GM12878 (cell line): ENCODE measurements at regions not wholly inside any gene's neighbourhood (a gene's known extent, or its start where the extent isn't known, plus 50 kb on each side); places are given as distances from the start of the nearest gene placed in this dataset.

Source experiments
- ATAC-seq: fragments of 200-7000 bp; cut with Tn5 transposase; 3 replicates; pipeline ENCODE4 v1.9.1; 2020; ENCODE audit warnings: mild to moderate bottlenecking, moderate library complexity
- BruUV-seq: library from RNA; stranded (reverse); fragments of 400-500 nt; replicated peaks from 2 replicates; lab custom pipeline; 2021; lab: Mats Ljungman, UMichigan
- CTCF ChIA-PET: fragments of 300-600 bp; sonication (Branson Sonifier 250); formaldehyde crosslinking; extraction: SDS; loops from one replicate; lab custom pipeline; 2021; ENCODE audit warnings: inconsistent platforms; lab: Yijun Ruan, JAX
- POLR2A ChIA-PET: fragments of 350-600 bp; formaldehyde crosslinking; extraction: SDS; loops from one replicate; lab custom pipeline; 2021; ENCODE audit warnings: inconsistent platforms; lab: Charles Lee
- RAD21 ChIA-PET: fragments of 300-600 bp; sonication (Branson Sonifier 250); formaldehyde crosslinking; loops from one replicate; lab custom pipeline; 2023; ENCODE audit warnings: antibody characterized with exemption; ENCODE audit not compliant: unreplicated experiment; lab: Charles Lee
- SMC1A ChIA-PET: fragments of 300-600 bp; sonication (Branson Sonifier 250); formaldehyde crosslinking; loops from one replicate; lab custom pipeline; 2023; ENCODE audit not compliant: unreplicated experiment, uncharacterized antibody; lab: Charles Lee
- DNase-seq: peaks from one replicate; pipeline ENCODE4 v3.0.0-alpha.2; 2011; ENCODE audit warnings: low read depth, low spot score
- FAIRE-seq: peaks from 3 replicates; lab custom pipeline; 2011; peaks lifted over from hg19 to GRCh38; lab: Jason Lieb, UNC
- H2AFZ ChIP-seq: 2 replicates; pipeline ENCODE4 v1.6.0; 2011; ENCODE audit warnings: low read depth, low read length, control low read depth; ENCODE audit not compliant: control insufficient read depth
- H3K27ac ChIP-seq: 2 replicates; pipeline ENCODE4 v1.5.1; 2011; ENCODE audit warnings: control low read depth; ENCODE audit not compliant: control insufficient read depth, insufficient read depth
- H3K27me3 ChIP-seq, 2 experiments: replicated peaks in 1 of 2; 2 replicates each; pipeline versions ENCODE4 v1.6.0 to v1.6.1; 2011; ENCODE audit warnings: low read length in 1 of 2; ENCODE audit not compliant: control insufficient read depth in 2 of 2, insufficient read depth in 2 of 2
- H3K36me3 ChIP-seq, 2 experiments: 2 replicates each; pipeline ENCODE4 v1.5.1; 2011; ENCODE audit warnings: low read length in 1 of 2; ENCODE audit not compliant: control insufficient read depth in 2 of 2, insufficient read depth in 2 of 2
- H3K4me1 ChIP-seq: 2 replicates; pipeline ENCODE4 v1.6.1; 2011; ENCODE audit warnings: mild to moderate bottlenecking, low read length, moderate library complexity, mixed read lengths; ENCODE audit not compliant: control insufficient read depth, insufficient read depth
- H3K4me2 ChIP-seq: 2 replicates; pipeline ENCODE4 v1.6.0; 2011; ENCODE audit warnings: control low read depth; ENCODE audit not compliant: control insufficient read depth, insufficient read depth
- H3K4me3 ChIP-seq: fragments of 200-600 bp; sonication (generic); 2 replicates; pipeline ENCODE4 v1.5.1; 2016
- H3K79me2 ChIP-seq: 2 replicates; pipeline ENCODE4 v1.6.0; 2011; ENCODE audit warnings: low read length; ENCODE audit not compliant: control insufficient read depth, insufficient read depth
- H3K9ac ChIP-seq: 2 replicates; pipeline ENCODE4 v1.8.0; 2011; ENCODE audit warnings: low read length, control low read depth, mixed read lengths; ENCODE audit not compliant: control insufficient read depth, insufficient read depth
- H3K9me3 ChIP-seq: replicated peaks from 3 replicates; pipeline ENCODE4 v1.5.1; 2011; ENCODE audit warnings: mild to moderate bottlenecking, low read length; ENCODE audit not compliant: control insufficient read depth, insufficient read depth
- H4K20me1 ChIP-seq: 2 replicates; pipeline ENCODE4 v1.6.0; 2011; ENCODE audit not compliant: control insufficient read depth, insufficient read depth
- DPF2 ChIP-seq: fragments of 450-650 bp; IDR thresholded peaks from 2 replicates; pipeline ENCODE4 v1.6.1; 2017; ENCODE audit warnings: mild to moderate bottlenecking
- E2F4 ChIP-seq: IDR thresholded peaks from 2 replicates; pipeline ENCODE4 v1.6.1; 2012; ENCODE audit warnings: low read depth, low read length, improper control_type of control experiment
- ETV6 ChIP-seq, 2 experiments: fragments of 450-650 bp in 1 of 2; IDR thresholded peaks in 1 of 2; conservative IDR thresholded peaks in 1 of 2; 2 replicates each; pipeline ENCODE4 v1.6.1; 2014; ENCODE audit warnings: antibody characterized with exemption in 1 of 2, borderline replicate concordance in 1 of 2, low read depth in 1 of 2, mild to moderate bottlenecking in 1 of 2, moderate library complexity in 1 of 2
- FOXK2 ChIP-seq: fragments of 450-650 bp; IDR thresholded peaks from 2 replicates; pipeline ENCODE4 v1.6.1; 2017; ENCODE audit warnings: mild to moderate bottlenecking, moderate library complexity
- GABPA ChIP-seq: IDR thresholded peaks from 2 replicates; pipeline ENCODE4 v1.6.1; 2014; ENCODE audit warnings: antibody characterized with exemption, low read depth, mild to moderate bottlenecking, inconsistent platforms
- IRF5 ChIP-seq: fragments of 450-650 bp; IDR thresholded peaks from 2 replicates; pipeline ENCODE4 v1.6.1; 2017; ENCODE audit warnings: borderline replicate concordance
- NFYA ChIP-seq: IDR thresholded peaks from 2 replicates; pipeline ENCODE4 v1.6.1; 2011; ENCODE audit warnings: low read depth, mild to moderate bottlenecking, low read length, improper control_type of control experiment, borderline replicate concordance
- RB1 ChIP-seq: fragments of 450-650 bp; formaldehyde crosslinking; IDR thresholded peaks from 2 replicates; pipeline ENCODE4 v1.6.1; 2017; ENCODE audit warnings: mild to moderate bottlenecking, borderline replicate concordance
- RCOR1 ChIP-seq: conservative IDR thresholded peaks from 2 replicates; pipeline ENCODE4 v1.6.1; 2012; ENCODE audit warnings: low read depth, low read length, improper control_type of control experiment
- SIN3A ChIP-seq: IDR thresholded peaks from 2 replicates; pipeline ENCODE4 v1.6.1; 2012; ENCODE audit warnings: low read depth, low read length, improper control_type of control experiment
- SREBF1 ChIP-seq: IDR thresholded peaks from 2 replicates; pipeline ENCODE4 v1.6.1; 2012; ENCODE audit warnings: mild to moderate bottlenecking, low read length
- TCF12 ChIP-seq: IDR thresholded peaks from 2 replicates; pipeline ENCODE4 v1.6.1; 2011; ENCODE audit warnings: low read depth, mild to moderate bottlenecking, low read length
- WRNIP1 ChIP-seq: IDR thresholded peaks from 2 replicates; pipeline ENCODE4 v1.6.1; 2011; ENCODE audit warnings: low read depth, low read length, improper control_type of control experiment, borderline replicate concordance
- ZNF622 ChIP-seq: fragments of 450-650 bp; IDR thresholded peaks from 2 replicates; pipeline ENCODE4 v1.6.1; 2017; ENCODE audit warnings: mild to moderate bottlenecking, inconsistent platforms
- WGBS: methylation state at CpG from one replicate; pipeline ENCODE4 v1.1.6; 2016; ENCODE audit warnings: low lambda C conversion rate; ENCODE audit not compliant: insufficient replicate concordance, insufficient coverage; ENCODE audit errors: missing lambda C conversion rate; 5-methylcytosine and 5-hydroxymethylcytosine counted together
- in situ Hi-C: fragments of 300-500 bp; cut with MboI; formaldehyde crosslinking; loops from 9 replicates; pipeline ENCODE4 v1.14.3; 2018; ENCODE audit warnings: mixed read lengths
- intact Hi-C: fragments of 100-400 bp; cut with micrococcal nuclease; formaldehyde crosslinking; loops from one replicate; pipeline ENCODE4 v1.14.2; 2022; ENCODE audit not compliant: unreplicated experiment
- TF ChIP-seq, protein P1 (sequence below): fragments of 450-650 bp; formaldehyde crosslinking; IDR thresholded peaks from 2 replicates; pipeline ENCODE4 v1.4.0; 2020; ENCODE audit warnings: mild to moderate bottlenecking, moderate library complexity

DNA sequence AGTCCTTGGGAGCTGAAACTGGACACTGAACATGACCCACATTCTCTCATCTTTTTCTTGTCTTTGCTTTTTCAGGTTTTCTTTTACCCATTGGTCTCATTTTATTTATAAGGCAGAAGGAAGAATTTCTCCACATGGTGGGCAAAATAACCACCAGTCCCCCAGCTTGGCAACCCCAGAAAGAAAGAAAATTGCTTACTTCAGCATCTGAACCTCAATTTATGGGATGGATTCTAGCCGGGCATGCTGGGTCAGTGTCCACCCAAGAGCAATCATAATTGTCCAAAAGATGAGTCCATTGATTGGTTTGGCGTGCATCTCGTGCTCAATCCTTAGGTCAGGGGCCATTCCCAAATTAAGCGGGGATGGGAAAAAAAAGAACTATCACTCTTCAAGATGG, 163.7 kb downstream of the TMEM114 start:
- Histone ChIP-seq H3K9me3 (no peaks in the 10 kb centered on the region), H2AFZ (no peak overlapping the region), H3K36me3 (no peaks in the 10 kb centered on the region), H3K27ac (no peak overlapping the region), H4K20me1 (no peaks in the 10 kb centered on the region), H3K4me1 (no peaks in the 10 kb centered on the region), H3K79me2 (no peaks in the 10 kb centered on the region), H3K27me3 (no peaks in the 10 kb centered on the region), H3K4me2 (no peak overlapping the region), H3K9ac (no peak overlapping the region), H3K4me3 (no peak overlapping the region)
- POLR2A ChIA-PET = no interaction called here
- no peak for ATAC-seq
- SMC1A ChIA-PET = no interaction called here
- in situ Hi-C loops = no loop called here
- CTCF ChIA-PET = no interaction called here
- intact Hi-C loops = no loop called here
- TF ChIP-seq E2F4 (no peak), DPF2 (no peak), RB1 (no peak), ZNF622 (no peak), SREBF1 (no peak), TCF12 (no peak), WRNIP1 (no peak), IRF5 (no peak), RCOR1 (no peak), SIN3A (no peak), FOXK2 (no peak), GABPA (no peak), NFYA (no peak), ETV6 (conservative IDR thresholded peaks at IDR 0.05 in 1 of 2, IDR thresholded peaks at IDR 0.05 in 1 of 2; ENCODE audit: borderline replicate concordance in 1 of 2, low read depth in 1 of 2) (no peak)
- TF ChIP-seq, protein P1, sequence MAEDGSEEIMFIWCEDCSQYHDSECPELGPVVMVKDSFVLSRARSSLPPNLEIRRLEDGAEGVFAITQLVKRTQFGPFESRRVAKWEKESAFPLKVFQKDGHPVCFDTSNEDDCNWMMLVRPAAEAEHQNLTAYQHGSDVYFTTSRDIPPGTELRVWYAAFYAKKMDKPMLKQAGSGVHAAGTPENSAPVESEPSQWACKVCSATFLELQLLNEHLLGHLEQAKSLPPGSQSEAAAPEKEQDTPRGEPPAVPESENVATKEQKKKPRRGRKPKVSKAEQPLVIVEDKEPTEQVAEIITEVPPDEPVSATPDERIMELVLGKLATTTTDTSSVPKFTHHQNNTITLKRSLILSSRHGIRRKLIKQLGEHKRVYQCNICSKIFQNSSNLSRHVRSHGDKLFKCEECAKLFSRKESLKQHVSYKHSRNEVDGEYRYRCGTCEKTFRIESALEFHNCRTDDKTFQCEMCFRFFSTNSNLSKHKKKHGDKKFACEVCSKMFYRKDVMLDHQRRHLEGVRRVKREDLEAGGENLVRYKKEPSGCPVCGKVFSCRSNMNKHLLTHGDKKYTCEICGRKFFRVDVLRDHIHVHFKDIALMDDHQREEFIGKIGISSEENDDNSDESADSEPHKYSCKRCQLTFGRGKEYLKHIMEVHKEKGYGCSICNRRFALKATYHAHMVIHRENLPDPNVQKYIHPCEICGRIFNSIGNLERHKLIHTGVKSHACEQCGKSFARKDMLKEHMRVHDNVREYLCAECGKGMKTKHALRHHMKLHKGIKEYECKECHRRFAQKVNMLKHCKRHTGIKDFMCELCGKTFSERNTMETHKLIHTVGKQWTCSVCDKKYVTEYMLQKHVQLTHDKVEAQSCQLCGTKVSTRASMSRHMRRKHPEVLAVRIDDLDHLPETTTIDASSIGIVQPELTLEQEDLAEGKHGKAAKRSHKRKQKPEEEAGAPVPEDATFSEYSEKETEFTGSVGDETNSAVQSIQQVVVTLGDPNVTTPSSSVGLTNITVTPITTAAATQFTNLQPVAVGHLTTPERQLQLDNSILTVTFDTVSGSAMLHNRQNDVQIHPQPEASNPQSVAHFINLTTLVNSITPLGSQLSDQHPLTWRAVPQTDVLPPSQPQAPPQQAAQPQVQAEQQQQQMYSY (CRISPR knock-in tag) = no peak
- no peak for FAIRE-seq
- DNase-seq = no peak
- 20% methylated on average over 4 of the region's 4 CpGs for WGBS
- RAD21 ChIA-PET = interaction anchor here (0.6 kb wide), 1 partner anchor 706 kb away, joined by 3 read pairs; no protein-coding TSS in a partner anchor
- BruUV-seq = no TSS peak
